22Rv1 (cell line): ENCODE measurements at regions not wholly inside any gene's neighbourhood (a gene's known extent, or its start where the extent isn't known, plus 50 kb on each side); places are given as distances from the start of the nearest gene placed in this dataset.
"Not testable (repeated sequence)": the region's sequence is repeated elsewhere in the genome, so short reads cannot be mapped to it uniquely, and the experiment has no call there.

ENCODE experiments used
- H3K27ac ChIP-seq: fragments of 450-650 bp; 2 replicates; pipeline ENCODE4 v1.5.1; 2017
- CTCF ChIP-seq: fragments of 450-650 bp; IDR thresholded peaks from 2 replicates; pipeline ENCODE4 v1.5.1; 2017; ENCODE audit warnings: mild to moderate bottlenecking
- ZFX ChIP-seq: fragments of 450-650 bp; IDR thresholded peaks from 2 replicates; pipeline ENCODE4 v1.6.1; 2017; ENCODE audit warnings: antibody characterized with exemption, borderline replicate concordance

DNA sequence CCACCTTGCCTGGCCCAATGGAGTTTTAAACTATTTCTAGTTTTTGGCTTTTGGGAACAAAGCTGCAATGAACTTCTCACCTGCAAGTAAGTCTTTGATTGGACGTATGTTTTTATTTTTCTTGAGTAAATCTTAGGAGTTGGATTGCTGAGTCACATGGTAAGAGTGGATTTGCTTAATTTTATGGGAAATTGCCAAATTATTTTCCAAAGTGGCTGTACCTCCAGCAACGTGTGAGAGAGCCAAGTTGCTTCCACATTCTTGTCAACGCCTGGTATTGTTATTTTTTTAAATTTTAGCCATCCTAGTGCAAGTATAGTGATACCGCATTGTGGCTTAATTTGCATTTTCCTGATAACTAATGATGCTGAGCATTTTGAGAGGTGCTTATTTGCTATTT lies 136.6 kb downstream of the LMNTD1 start:
- TF ChIP-seq ZFX (no peak), CTCF (no peak)
- H3K27ac ChIP-seq: no peak overlapping the region

GRCh38 chr12:25415004-25415403 lies 138.1 kb downstream of the LMNTD1 start:
- H3K27ac ChIP-seq: no peak overlapping the region
- no peak for TF ChIP-seq CTCF
- TF ChIP-seq ZFX: no peak

- TF ChIP-seq CTCF: no peak
- no peak for TF ChIP-seq ZFX
- H3K27ac ChIP-seq: no peak overlapping the region
Observed at GRCh38 chr12:25412735-25413134, 140.3 kb downstream of the LMNTD1 start.

DNA sequence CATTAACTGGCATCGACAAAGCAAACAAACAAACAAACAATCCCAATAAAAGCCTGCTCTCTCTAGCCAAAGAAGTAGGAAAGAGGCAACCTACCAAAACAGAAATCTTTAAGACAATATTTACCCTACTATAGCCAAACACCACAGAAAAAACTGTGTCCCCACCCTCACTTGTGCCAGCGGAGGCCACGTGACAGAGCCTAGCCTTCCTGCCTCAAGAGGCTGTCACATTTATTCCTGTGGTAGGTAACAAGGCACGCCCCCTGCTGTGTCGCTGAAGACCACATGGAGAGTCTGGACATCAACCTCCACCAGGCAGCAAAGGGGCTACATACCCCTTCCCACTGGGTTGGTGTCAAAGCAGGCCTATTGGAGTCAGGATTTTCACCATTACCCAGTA lies 148.1 kb downstream of the LMNTD1 start:
- H3K27ac ChIP-seq: peak overlapping the region; percentile 47

DNA sequence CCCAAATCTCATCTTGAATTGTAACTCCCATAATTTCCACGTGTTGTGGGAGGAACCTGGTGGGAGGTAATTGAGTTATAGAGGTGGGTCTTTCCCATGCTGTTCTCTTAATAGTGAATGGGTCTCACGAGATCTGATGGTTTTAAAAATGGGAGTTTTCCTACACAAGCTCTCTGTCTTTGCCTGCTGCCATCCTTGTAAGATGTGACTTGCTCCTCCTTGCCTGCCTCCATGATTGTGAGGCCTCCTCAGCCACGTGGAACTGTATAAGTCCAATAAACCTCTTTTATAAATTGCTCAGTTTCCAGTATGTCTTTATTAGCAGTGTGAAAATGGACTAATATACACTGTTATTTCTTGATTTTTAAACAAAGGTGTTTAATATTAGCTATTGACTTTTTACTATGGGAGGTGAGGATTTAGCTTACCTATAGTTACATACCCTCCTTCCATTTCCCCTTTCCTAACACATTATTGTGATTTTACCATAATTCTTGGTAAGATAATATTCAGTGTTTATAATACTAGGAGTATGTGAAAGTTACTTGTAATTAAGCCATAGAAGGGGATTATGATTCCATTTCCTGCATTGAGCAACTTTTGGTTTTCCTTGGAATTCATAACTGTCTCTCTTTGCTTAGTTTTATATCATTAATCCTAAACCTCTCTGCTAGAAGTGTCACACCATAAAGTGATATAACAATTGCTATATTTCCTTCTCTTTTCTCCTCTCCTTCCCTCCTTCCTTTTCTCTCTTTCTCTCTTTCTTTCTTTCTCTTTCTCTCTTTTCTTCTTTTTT lies 151.0 kb upstream of the KRAS start:
- TF ChIP-seq CTCF (no peak), ZFX (no peak)
- H3K27ac ChIP-seq: no peak overlapping the region

More for the DNA sequence above, 148.1 kb downstream of the LMNTD1 start:
- TF ChIP-seq ZFX: no peak
- peak; percentile 61 for TF ChIP-seq CTCF

GRCh38 chr12:25397001-25397400 lies 146.3 kb upstream of the KRAS start:
- TF ChIP-seq ZFX: no peak
- no peak for TF ChIP-seq CTCF
- no peak overlapping the region for H3K27ac ChIP-seq

- TF ChIP-seq ZFX: no peak
- TF ChIP-seq CTCF: no peak
- no peak overlapping the region for H3K27ac ChIP-seq
Observed at GRCh38 chr12:25395227-25395626, 144.5 kb upstream of the KRAS start.

- not testable (repeated sequence) for H3K27ac ChIP-seq
Observed at GRCh38 chr12:25394775-25395174, 144.0 kb upstream of the KRAS start.
